Astrocyte of the spinal cord (primary cell): ENCODE measurements at regions not wholly inside any gene's neighbourhood (a gene's known extent, or its start where the extent isn't known, plus 50 kb on each side); places are given as distances from the start of the nearest gene placed in this dataset.

Experiments
- DNase-seq: peaks from one replicate; pipeline ENCODE4 v3.0.0; 2011; ENCODE audit warnings: low read depth, low spot score
- H3K4me3 ChIP-seq: 2 replicates; pipeline ENCODE4 v1.5.1; 2011; ENCODE audit warnings: low read depth, mild to moderate bottlenecking, low read length, moderate library complexity
- CTCF ChIP-seq: IDR thresholded peaks from 2 replicates; pipeline ENCODE4 v1.5.1; 2012; ENCODE audit warnings: low read depth, mild to moderate bottlenecking, low read length, inconsistent platforms
- in situ Hi-C: cut with HindIII; loops from 2 replicates; pipeline ENCODE4 v1.10.0; 2017; ENCODE audit warnings: low sequenced_read_pairs

- in situ Hi-C loops, result no loop called here
- no peak for TF ChIP-seq CTCF
- no peak for DNase-seq
- H3K4me3 ChIP-seq, result no peak overlapping the region
Measured at GRCh38 chr7:110326966-110327365, 764.0 kb upstream of the LRRN3 start.

- in situ Hi-C loops, result no loop called here
- no peak overlapping the region for H3K4me3 ChIP-seq
- no peak for TF ChIP-seq CTCF
- DNase-seq, result no peak
Measured at GRCh38 chr7:110336423-110336822, 754.5 kb upstream of the LRRN3 start.

GRCh38 chr7:110337646-110338045 lies 753.3 kb upstream of the LRRN3 start:
- no peak for TF ChIP-seq CTCF
- in situ Hi-C loops, result no loop called here
- H3K4me3 ChIP-seq, result no peak overlapping the region
- no peak for DNase-seq

- TF ChIP-seq CTCF, result no peak
- H3K4me3 ChIP-seq, result no peak overlapping the region
- no peak for DNase-seq
- in situ Hi-C loops, result no loop called here
Measured at GRCh38 chr7:110347081-110347480, 743.8 kb upstream of the LRRN3 start.

GRCh38 chr7:110356438-110356837 lies 734.5 kb upstream of the LRRN3 start:
- no peak for DNase-seq
- TF ChIP-seq CTCF, result no peak
- H3K4me3 ChIP-seq, result no peak overlapping the region
- in situ Hi-C loops, result no loop called here

GRCh38 chr7:110358028-110358427 lies 732.9 kb upstream of the LRRN3 start:
- TF ChIP-seq CTCF, result no peak
- in situ Hi-C loops, result no loop called here
- DNase-seq, result peak; percentile 57
- H3K4me3 ChIP-seq, result no peak overlapping the region

- in situ Hi-C loops, result no loop called here
- no peak for TF ChIP-seq CTCF
- DNase-seq, result no peak
- no peak overlapping the region for H3K4me3 ChIP-seq
Measured at GRCh38 chr7:110371709-110372108, 719.2 kb upstream of the LRRN3 start.
